HL-60 (cell line): ENCODE measurements at regions not wholly inside any gene's neighbourhood (a gene's known extent, or its start where the extent isn't known, plus 50 kb on each side); places are given as distances from the start of the nearest gene placed in this dataset.

Experiments used
- GABPA ChIP-seq: IDR thresholded peaks from 2 replicates; pipeline ENCODE4 v1.6.1; 2012; ENCODE audit warnings: low read depth
- POLR2AphosphoS5 ChIP-seq: IDR thresholded peaks from 2 replicates; pipeline ENCODE4 v1.6.1; 2012; ENCODE audit warnings: low read depth
- TF ChIP-seq, protein P1 (sequence below): IDR thresholded peaks from one replicate; pipeline ENCODE4 v1.5.1; 2011; ENCODE audit warnings: low read length, control low read depth, inconsistent platforms; ENCODE audit not compliant: insufficient read depth
- TF ChIP-seq, protein P2 (sequence below): IDR thresholded peaks from 2 replicates; pipeline ENCODE4 v1.6.1; 2012; ENCODE audit warnings: low read depth; ENCODE audit not compliant: insufficient replicate concordance

DNA sequence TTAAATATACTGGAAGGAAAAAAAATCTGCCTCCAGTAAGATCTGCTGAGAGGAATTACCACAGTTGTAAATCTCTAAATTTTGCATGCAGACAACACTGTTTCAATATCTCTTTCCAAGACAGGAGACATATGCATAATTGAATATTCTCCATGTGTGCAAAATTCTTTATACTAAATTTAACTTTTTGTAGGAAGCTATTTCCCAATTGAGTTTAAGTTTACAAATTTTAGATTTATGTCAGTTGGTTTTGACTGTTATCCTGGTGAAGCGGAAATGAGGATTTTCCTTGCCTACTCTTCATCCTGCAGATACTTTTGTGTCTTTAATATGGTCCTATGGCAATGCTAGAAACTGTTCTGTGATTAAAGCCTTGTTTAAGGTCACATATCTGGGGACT lies 1352.9 kb downstream of the FSTL5 start:
- TF ChIP-seq, protein P1, sequence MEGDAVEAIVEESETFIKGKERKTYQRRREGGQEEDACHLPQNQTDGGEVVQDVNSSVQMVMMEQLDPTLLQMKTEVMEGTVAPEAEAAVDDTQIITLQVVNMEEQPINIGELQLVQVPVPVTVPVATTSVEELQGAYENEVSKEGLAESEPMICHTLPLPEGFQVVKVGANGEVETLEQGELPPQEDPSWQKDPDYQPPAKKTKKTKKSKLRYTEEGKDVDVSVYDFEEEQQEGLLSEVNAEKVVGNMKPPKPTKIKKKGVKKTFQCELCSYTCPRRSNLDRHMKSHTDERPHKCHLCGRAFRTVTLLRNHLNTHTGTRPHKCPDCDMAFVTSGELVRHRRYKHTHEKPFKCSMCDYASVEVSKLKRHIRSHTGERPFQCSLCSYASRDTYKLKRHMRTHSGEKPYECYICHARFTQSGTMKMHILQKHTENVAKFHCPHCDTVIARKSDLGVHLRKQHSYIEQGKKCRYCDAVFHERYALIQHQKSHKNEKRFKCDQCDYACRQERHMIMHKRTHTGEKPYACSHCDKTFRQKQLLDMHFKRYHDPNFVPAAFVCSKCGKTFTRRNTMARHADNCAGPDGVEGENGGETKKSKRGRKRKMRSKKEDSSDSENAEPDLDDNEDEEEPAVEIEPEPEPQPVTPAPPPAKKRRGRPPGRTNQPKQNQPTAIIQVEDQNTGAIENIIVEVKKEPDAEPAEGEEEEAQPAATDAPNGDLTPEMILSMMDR, result no peak
- TF ChIP-seq POLR2AphosphoS5 (no peak), GABPA (no peak)
- TF ChIP-seq, protein P2, sequence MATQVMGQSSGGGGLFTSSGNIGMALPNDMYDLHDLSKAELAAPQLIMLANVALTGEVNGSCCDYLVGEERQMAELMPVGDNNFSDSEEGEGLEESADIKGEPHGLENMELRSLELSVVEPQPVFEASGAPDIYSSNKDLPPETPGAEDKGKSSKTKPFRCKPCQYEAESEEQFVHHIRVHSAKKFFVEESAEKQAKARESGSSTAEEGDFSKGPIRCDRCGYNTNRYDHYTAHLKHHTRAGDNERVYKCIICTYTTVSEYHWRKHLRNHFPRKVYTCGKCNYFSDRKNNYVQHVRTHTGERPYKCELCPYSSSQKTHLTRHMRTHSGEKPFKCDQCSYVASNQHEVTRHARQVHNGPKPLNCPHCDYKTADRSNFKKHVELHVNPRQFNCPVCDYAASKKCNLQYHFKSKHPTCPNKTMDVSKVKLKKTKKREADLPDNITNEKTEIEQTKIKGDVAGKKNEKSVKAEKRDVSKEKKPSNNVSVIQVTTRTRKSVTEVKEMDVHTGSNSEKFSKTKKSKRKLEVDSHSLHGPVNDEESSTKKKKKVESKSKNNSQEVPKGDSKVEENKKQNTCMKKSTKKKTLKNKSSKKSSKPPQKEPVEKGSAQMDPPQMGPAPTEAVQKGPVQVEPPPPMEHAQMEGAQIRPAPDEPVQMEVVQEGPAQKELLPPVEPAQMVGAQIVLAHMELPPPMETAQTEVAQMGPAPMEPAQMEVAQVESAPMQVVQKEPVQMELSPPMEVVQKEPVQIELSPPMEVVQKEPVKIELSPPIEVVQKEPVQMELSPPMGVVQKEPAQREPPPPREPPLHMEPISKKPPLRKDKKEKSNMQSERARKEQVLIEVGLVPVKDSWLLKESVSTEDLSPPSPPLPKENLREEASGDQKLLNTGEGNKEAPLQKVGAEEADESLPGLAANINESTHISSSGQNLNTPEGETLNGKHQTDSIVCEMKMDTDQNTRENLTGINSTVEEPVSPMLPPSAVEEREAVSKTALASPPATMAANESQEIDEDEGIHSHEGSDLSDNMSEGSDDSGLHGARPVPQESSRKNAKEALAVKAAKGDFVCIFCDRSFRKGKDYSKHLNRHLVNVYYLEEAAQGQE, result no peak
